Activated T-cell treated with anti-CD3 and anti-CD28 coated beads, Interleukin-2, amount 50 U/mL, for 1 hour (primary cell): ENCODE measurements at regions not wholly inside any gene's neighbourhood (a gene's known extent, or its start where the extent isn't known, plus 50 kb on each side); places are given as distances from the start of the nearest gene placed in this dataset.
"Not testable (repeated sequence)": the region's sequence is repeated elsewhere in the genome, so short reads cannot be mapped to it uniquely, and the experiment has no call there.

ENCODE experiments used
- DNase-seq: peaks from one replicate; pipeline ENCODE4 v3.0.0-alpha.2; 2020

DNA sequence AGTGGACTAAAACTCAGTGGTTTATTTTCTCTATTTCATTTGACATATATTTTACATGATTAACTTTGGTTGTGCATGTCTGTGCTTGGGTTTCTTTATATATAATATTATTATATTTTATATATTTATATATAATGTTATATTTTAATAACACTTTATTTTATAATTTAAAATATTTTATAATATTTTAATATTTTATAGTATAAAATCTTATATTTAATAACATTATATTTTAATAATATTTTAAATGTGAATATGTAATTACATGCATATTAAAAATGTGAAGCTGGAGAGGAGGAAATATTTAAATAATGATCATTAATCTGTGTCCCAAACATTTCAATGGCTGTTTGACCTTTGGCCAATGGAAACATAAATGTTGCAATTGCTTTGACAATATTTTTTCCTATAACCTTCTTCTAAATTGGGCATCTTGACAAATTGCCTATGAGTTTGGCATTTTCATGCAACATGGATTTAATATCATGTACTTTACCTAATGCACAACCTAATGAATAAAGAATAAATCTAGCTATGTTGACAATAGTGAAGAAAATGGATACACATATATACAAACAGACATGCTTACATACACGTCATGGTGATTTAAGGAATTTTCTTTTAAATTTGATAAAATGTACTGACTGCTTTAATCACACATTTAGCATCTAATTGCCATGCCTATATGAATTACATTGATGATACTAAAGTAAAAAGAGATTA, 607.1 kb downstream of the SLITRK6 start:
- no peak for DNase-seq

DNA sequence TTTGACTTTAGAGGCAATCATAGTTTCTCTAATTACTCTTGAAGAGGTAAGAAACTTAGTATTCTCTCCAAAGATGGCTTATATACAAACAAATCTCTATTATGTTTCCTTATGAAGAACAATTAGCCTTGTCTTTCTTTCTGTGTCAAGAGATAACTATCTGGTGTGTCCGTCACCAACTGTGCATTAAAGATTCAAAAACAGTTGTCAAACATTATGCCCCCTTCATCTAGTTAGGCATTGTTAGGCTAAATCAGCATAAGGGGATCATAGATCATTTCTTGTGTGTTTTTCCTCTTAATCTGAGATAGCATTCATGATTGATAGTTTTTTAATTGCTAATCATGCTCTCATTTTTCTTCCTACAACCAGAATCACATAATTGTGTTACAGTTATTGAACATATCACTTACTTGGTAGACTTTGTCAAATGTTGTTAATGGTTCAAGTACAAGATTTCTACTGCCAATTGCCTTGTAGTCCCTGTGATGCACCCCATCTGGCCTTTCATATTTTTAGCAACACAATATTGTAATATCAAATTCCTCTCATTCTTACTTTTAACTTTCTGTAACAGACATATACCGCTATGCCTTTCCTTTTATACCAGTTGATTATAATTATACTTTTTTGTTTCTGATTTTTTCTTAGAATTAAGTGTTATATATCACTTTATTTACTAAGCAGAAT, 612.7 kb downstream of the SLITRK6 start:
- no peak for DNase-seq

DNA sequence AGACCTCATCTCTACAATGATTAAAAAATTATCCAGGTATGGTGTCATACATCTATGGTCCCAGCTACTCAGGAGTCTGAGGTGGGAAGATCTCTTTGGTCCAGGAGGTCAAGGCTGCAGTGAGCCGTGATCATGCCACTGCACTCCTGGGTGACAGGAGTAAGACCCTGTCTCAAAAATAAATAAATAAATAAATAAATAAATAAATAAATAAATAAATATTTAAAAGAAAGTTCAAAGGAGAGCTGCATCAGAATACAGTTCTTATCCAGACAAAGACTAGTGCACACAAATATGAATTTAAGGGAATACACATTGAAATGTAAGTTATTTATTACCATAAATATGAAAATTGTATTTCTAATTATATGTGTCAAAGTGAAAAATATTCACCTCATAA, 624.9 kb downstream of the SLITRK6 start:
- DNase-seq = no peak

DNA sequence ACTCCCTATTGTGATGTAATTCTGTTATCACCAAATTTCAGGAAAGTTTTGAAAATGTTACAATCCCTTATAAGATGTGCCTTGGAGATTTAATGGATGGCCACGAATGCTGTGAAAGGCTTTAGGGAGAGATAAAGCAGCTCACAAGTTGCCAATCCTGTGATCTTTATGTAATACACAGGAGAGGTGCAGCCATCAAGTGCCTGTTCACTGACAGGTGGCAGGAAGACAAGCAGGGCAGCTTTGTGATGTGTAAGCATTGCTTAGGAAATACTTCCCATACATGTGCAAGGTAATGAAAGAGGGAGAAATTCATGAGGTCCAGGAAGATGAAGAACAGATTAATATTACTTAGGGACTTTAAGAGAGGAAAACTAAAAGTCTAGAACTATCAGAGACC, 628.8 kb downstream of the SLITRK6 start:
- no peak for DNase-seq

DNA sequence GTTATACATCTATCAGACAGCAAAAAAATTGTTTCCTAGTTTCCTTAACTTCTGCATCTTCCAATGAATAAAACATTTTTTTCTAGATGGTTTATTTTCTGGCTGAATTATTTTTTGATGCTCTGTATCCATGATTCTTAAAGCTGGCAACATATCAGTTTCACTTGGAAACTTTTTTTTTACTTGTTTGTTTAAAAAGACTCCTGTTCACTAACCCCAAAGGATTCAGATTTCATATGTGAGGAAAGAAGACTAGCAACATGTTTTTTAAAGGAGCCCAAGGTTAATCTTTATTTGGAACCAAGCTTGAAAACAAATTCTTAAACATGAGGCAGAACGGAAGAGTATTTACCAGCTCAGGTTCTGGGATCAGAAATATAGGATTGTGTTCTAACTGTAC, 632.3 kb downstream of the SLITRK6 start:
- DNase-seq = no peak

DNA sequence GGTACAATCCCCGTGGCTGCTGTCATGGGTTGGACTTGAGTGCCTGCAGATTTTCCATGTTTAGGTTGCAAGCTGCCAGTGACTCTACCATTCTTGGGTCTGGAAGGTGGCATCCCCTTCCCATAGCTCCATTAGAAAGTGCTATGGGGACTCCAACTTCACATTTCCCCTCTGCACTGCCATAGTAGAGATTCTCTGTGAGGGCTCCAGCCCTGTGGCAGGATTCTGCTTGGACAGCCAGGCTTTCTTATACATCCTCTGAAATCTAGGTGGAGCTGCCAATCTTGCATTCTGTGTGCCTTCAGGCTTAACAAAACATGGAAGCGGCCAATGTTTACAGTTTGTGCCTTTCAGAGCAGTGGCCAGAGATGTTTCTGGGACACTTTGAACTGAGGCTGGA, 636.2 kb downstream of the SLITRK6 start:
- DNase-seq = no peak

DNA sequence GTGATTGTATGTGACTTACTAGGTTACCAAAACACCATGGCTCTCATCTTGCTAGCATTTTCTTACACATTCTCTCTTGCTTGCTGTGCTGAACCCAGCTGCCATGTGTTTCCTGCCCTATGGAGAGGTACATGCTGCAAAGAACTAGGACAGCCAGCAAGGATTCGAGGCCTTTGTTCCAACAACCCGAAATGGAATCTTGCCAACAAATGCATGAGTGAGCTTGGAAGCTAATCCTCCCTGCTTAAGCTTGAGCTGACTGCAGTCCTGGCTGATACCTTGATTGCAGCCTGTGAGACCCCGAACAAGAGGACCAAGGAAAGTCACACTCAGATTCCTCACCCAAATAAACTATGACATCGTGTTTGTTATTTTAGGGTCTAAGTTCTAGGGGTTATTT, 651.2 kb downstream of the SLITRK6 start:
- no peak for DNase-seq

DNA sequence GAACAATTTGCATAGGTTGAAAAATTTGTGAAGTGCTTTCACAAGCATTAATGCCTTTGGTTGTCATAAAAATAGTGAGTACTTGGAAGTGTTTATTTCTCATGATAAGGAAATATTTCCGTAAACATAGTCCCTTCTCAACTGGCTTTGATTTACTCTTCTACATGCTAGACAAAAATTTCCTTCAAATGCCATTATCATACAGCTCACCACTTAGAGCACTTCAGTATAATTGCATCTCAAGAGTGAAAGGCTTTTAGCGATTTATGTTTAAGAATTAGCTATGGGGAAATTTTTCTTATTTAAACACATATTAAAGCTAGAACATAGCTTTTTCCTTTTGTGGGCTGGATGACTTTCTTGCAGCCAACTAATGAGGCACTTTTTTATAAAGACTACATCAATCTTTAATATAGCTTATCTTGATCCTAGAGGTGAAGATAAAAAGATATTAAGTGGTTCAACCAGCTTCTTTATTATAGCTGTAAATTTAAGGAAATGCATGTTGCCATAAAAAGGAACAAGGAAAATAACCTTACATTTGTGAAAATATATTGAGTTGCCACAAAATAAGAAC, 656.8 kb downstream of the SLITRK6 start:
- no peak for DNase-seq

DNA sequence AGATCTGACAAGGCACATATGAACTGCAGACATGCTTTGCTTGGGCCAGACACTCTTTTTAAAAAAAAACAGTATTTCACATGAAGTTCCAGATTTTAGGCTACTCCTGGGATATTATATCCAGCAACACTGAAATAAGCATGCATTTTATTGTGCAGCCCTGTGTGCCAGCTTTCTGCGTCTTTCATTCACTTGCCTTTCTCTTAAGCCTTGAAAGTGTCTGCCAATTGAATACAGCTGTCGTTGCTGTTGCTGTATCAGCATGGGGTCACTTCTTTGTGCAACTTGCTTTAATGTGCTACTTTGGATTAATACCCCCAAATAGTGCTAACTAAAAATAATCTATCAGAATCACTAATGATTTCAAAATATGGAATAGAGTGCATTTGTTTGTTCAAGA, 657.8 kb downstream of the SLITRK6 start:
- no peak for DNase-seq

DNA sequence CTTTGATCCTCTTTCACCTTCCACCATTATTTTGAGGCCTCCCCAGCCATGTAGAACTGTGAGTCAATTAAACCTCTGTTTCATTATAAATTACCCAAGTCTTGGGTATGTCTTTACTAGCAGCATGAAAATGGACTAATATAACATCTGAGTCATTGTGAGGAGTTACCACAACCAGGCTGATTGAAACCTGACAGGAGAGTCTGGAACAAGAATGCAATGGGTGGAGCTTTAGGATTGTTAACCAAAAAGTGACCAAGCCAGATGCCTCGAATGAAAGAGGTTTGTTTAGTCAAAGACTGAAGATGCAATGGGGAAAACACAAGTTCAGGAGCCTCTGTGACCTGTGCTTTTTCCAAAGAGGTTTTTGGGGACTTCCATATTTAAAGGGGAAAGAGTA, 659.0 kb downstream of the SLITRK6 start:
- DNase-seq = no peak

DNA sequence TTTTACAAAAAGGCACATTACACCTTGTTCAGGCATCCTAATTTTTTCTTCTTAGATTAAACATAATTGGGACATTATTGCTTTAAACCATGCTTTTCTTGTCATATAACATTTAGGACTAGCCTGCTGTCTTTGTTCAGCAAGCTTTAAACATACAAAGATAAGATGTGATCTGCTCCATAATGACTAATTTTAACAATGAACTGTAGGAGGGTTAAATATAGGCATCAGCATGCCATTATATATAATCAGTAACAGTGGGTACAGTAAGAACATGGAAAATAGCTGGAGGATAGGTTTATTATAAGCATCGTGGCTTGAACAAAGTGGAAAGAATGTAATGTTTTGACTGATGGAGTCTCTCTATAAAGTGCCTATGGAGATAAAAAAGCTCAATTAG, 661.7 kb downstream of the SLITRK6 start:
- no peak for DNase-seq

DNA sequence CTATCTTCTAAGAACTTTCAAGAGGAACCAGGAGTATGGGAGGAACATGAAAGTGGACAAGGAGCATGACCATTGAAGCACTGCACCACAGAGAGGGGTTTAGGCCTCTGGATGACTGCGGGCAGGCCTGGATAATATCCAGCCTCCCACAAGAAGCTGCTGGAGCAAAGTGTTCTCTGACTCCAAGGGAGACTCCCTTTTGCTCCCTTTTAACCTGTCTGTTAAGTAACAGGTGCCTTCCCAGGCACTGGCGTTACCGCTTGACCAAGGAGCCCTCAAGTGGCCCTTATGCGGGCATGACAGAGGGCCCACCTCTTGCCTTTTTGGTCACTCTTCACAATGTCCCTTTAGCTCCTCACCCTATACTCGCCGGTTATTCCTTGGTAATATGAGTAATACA, 666.2 kb downstream of the SLITRK6 start:
- no peak for DNase-seq

DNA sequence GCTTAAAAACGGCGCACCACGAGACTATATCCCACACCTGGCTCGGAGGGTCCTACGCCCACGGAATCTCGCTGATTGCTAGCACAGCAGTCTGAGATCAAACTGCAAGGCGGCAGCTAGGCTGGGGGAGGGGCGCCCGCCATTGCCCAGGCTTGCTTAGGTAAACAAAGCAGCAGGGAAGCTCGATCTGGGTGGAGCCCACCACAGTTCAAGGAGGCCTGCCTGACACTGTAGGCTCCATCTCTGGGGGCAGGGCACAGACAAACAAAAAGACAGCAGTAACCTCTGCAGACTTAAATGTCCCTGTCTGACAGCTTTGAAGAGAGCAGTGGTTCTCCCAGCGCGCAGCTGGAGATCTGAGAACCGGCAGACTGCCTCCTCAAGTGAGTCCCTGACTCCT, 675.7 kb downstream of the SLITRK6 start:
- DNase-seq = not testable (repeated sequence)

DNA sequence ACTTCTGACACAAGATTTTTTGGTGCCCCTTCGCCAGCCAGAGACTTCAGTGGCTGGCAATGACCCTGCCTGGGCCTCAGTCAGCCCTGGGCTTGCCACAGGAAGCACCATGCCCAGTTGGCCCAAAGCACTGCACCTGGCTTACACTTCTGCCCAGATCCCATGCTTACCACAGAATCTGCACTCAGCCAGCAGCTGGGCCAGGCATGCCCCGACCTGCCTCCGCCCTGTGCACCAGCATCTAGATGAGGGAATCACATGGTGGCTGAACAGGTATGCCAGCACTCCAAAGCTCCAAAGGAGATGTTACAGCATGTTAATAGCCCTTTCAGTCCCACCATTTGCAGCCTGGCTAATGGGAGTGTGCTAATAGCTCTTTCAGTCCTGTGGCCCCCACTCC, 690.9 kb downstream of the SLITRK6 start:
- no peak for DNase-seq

DNA sequence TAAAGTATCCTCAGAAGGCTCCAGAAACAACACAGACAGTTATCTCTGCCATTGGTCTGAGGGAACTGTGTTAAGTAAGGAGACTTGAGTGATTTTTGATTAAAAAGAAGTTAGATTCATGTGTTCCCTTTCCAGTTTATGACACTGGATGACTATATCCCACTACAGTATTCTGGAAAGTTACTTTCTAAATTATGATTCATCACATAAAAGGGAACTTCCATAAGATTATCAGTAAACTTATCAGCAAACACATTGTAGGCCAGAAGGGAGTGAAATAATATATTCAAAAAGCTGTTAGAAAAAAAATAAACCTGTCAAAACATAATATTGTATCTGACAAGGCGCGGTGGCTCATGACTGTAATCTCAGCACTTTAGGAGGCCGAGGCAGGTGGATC, 700.0 kb downstream of the SLITRK6 start:
- no peak for DNase-seq

DNA sequence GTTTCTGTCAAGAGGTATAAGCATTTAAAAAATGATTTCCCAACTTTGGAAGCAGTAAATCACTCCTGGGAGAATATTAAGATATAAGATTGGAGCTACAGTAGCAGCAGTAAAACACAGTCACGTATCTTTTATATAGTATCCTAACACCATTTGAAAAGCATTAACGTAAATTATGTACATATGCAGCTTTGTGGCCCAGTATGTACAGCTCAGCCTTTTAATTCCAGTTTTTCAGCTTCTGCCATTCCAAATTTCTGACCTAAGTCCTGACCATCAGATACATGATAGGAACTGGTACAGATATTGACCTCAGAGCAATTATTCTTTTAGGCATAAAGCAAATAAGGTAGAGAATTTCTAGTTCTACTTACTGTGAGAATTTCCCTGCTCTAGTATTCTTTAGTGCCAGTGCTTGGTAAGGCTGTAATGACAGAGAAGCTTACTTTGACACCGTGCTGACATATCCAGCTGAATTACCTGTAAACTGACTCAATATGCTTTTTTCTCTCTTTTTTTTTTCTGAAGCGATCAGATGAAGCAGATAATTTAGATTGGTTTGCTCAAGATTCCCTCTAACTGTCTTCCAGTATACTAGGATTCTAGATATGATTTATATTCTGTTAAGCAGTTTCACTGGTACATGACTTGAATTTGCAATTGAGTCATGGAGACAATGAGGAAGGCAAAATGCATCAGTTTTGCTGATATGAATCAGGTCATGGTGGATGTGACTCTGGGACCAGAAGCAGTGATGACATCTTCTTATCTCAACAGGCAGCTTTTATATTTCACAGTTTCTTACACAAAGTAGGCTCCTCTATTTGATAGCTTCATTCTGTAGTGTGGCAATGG, 703.6 kb downstream of the SLITRK6 start:
- no peak for DNase-seq

DNA sequence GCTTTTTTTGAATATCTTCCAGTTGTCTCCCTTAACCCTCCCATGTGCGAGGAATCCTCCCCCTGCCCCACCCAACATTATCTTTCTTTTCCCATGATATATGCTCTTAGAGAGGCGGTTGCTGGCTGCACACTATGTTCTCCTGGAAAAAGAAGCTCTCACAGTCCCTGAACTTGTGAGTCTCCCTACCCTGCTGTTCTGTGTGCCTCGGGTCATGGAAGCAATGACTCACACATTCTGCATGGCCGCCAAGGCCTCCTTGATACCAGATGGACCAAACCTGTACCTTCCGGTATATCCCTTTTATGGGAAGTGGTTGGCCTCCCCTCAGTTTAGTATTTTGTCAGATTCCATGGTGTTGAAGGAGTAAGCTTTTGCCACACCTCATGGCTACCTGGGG, 705.4 kb downstream of the SLITRK6 start:
- no peak for DNase-seq

DNA sequence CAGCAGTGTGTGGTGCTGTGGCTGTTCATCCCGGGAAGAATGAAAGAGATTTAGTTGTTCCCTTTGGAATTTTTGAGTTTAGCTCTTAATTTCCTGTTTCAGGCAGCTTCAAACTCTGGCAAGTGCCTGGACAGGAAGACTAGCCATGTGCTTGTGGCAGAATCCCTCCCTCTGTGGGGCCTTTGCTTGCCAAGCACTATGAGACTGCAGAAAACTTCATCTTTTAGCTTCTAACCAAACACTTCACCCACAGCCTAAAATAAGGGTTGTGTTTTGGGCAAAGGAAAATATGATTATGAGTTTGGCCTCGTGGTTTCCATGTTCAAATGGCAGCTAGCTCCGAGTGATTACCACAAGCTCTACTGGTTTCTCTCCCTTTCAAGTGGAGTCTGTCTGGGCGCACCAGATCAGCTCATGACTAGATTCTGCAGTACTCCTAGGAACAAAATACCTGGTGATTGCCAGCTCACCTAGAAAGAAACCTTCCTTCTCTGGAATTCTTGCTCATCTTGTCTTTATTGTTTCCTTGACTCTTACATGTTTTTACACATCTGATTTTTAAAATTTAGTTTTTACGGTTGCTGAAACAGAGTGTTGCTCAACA, 707.5 kb downstream of the SLITRK6 start:
- no peak for DNase-seq

DNA sequence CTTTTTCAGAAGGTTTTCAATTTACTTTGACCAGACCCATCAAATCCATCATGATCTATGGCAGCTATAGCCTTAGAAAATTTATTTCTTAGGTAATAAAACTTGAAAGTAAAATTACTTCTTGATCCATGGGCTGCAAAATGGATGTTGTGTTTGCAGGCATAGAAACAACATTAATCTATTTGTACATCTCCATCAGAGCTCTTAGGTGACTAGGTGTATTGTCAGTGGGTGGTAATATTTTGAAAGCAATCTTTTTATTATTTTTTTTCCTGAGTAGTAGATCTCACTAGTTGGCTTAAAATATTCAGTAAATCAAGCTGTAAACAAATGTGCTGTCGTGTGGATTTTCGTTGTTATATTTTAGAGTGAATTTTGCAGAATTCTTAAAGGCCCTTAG, 710.0 kb downstream of the SLITRK6 start:
- DNase-seq = no peak

DNA sequence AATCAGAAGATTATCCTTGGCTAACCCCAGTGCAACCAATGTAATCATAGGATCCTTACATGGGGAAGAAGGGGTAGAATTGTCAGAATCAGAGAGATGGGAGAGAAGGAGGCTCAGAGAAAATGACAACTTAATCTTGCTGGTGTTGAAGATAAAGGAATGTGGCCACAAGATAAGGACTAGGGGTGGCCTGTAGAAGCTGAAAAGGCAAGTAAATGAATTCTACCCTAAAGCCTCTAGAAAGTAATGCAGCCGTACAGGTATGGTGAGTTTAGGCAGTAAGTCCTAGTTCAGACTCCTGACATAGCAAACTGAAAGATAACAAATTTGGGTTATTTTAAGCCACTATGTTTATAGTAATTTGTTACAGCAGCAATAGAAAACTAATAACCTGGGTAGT, 718.5 kb downstream of the SLITRK6 start:
- DNase-seq = no peak

DNA sequence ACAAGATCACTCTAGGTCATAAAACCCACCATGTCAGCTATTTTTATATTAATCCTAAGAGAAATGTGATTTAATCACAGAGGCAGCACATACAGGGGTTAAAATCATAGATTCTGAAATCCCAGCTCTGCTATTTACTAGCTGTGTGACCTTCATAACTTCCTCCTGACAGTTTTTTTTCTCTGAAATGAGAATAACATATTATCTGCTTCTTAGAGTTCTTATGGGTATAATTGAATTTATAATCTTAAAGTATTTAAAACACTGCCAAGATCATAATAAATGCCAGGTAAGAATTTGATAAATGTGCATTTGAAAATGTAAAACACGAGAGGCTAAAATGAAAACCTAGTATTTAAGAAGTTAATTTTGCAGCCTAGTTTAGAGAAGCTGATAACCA, 722.9 kb downstream of the SLITRK6 start:
- no peak for DNase-seq

DNA sequence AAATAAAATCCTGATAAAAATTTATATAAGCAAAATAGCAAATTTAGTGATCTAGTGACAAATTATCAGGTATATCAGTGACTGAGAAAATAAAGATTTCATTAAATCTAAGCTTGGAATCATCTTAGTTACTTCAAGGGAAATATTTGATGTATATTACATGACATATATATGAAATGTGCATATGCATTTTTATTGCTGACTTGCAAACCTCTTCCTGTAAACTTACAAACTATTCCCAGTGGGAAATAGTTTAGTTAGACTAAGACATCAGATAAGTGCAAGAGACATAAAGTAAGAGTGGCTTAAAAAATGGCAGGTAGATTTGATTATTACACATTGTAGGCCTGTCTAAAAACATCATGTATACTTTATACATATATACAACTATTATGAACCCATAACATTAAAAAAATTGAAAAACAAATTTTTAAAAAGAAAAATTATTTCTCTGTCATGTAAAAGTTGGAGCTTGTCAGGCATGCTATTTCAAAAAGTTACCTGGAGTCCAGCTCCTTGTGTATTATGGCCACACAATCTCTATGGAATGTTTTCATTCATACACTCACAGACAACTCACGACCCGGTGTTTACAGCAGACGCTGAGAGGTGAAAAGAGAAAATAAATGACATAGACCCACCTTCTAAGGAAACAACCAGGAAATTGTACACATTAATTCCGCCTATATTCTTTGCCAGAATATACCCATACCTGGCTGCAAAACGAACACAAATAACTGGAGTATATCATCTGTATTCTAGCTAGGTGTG, 724.5 kb downstream of the SLITRK6 start:
- DNase-seq = no peak
